HG03442 (cell line): ENCODE measurements at regions not wholly inside any gene's neighbourhood (a gene's known extent, or its start where the extent isn't known, plus 50 kb on each side); places are given as distances from the start of the nearest gene placed in this dataset.
"Not testable (repeated sequence)": the region's sequence is repeated elsewhere in the genome, so short reads cannot be mapped to it uniquely, and the experiment has no call there.

Source experiments
- ATAC-seq: cut with Tn5 transposase; IDR thresholded peaks from one replicate; pipeline ENCODE4 v1.9.1; 2021; ENCODE audit warnings: mild to moderate bottlenecking, moderate library complexity; ENCODE audit not compliant: unreplicated experiment

DNA sequence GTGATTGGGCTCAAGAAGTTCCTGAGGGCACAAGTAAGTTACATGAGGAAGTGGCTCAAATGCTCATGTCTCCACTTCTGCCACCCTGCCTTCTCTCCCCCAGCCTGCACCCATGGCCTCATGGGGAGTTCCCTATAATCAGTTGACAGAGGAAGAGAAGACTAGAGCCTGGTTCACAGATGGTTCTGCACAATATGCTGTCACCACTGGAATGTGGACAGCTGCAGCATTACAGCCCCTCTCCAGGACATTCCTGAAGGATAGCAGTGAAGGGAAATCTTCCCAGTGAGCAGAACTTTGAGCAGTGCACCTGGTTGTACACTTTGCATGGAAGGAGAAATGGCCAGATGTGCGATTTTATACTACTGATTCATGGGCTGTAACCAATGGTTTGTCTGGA, 352.3 kb downstream of the C12orf75 start:
- not testable (repeated sequence) for ATAC-seq

- not testable (repeated sequence) for ATAC-seq
These were observed 353.3 kb downstream of the C12orf75 start for GRCh38 chr12:105683836-105684235.

- no peak for ATAC-seq
These were observed 367.6 kb downstream of the C12orf75 start for GRCh38 chr12:105698075-105698474.

- no peak for ATAC-seq
These were observed 368.7 kb downstream of the C12orf75 start for GRCh38 chr12:105699209-105699608.

- ATAC-seq = no peak
These were observed 374.3 kb downstream of the C12orf75 start for GRCh38 chr12:105704787-105705186.

- ATAC-seq = no peak
These were observed 374.7 kb downstream of the C12orf75 start for GRCh38 chr12:105705235-105705634.

GRCh38 chr12:105705765-105706164, 375.3 kb downstream of the C12orf75 start:
- no peak for ATAC-seq

GRCh38 chr12:105706321-105706972, 376.0 kb downstream of the C12orf75 start:
- ATAC-seq = no peak

- no peak for ATAC-seq
These were observed 376.5 kb downstream of the C12orf75 start for GRCh38 chr12:105706973-105707334.

DNA sequence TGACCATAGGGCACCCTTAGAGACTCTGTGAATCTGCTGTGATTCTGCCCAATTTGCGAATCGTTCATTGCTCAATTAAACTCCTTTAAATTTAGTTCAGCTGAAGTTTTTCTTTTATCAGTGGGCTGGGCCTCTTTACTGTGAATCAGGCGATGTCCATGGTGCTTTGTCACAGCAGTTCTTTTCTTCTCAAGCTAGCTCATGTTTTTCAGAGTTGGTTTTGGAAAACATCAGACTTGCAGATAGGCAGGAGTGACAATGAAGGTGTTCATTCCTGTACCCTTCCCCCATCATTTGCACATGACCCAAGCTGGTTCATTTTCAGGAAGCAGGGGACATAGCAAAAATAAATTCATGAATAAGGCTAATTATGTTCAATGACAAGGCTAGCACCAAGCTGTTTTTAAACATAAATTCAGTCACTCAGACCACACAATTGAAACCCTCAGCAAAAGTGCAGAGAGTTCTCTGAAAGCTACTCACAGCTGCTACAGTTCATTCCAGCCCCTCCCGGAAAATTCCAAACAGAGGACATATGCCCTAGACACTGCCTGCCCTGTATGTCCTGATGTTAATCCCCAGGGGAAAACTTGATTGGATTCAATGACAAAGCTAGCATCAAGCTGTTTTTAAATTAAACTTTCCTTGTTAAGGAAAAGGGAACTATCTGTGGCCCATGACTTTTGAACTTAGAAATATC, 383.3 kb downstream of the C12orf75 start:
- ATAC-seq = no peak

DNA sequence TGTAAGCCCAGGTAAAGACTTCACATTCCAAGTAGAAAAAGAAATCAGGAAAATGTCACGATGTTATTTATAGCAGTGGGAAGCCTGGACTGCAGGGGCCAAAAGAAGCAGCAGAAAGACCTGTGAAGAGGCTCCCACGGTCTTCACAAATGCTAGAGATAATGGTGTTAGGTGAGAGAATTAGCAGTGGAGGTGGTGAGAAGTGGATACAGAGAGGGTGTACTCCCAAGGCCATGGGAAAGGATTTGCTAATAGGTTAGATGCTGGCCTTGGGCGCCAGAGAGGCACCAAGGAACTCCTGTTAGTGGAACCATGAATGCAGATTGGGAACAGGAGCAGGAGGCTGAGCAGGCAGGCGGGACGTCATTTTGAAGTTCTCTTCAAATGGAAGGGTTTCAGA, 386.1 kb downstream of the C12orf75 start:
- ATAC-seq = no peak

GRCh38 chr12:105721051-105721825, 390.7 kb downstream of the C12orf75 start:
- peak; percentile 58 for ATAC-seq

GRCh38 chr12:105721891-105722290, 391.4 kb downstream of the C12orf75 start:
- no peak for ATAC-seq

DNA sequence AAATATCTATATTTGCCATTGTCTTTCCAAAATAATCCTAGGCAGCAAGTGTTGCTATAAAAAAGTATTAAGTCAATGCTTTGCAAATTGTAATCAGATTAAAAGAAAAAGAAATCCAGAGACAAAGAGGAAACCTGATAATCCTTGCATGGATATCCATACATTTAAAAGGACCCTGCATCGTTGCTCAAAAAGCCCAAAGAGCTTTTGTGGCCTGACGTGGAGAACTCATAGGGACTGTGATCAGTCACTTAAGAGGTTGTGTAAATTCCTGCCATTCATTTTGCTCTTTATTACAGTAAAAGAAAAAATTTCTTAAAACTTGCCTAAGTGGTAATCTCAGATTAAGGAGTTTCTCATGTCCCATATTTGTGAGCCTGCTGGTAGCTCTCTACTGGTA, 392.6 kb downstream of the C12orf75 start:
- ATAC-seq = no peak

DNA sequence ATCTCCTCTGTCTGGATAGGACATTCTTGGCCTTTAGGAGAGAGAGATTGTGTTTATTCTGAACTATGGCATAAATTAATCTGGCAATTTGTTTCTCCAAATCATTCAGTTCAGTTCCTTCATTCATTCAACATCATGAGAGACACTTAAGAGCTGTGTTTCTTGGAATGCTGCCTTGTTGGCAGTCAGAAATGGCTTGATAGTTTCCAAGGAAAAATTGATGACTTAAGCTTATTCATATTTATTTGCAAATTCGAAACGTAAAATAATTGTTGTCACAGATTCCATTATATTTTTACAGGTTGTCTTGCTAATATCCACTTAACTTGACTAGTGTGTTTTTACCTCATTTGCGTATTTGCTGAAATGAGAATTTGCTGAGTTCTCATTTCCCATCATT, 393.0 kb downstream of the C12orf75 start:
- no peak for ATAC-seq

DNA sequence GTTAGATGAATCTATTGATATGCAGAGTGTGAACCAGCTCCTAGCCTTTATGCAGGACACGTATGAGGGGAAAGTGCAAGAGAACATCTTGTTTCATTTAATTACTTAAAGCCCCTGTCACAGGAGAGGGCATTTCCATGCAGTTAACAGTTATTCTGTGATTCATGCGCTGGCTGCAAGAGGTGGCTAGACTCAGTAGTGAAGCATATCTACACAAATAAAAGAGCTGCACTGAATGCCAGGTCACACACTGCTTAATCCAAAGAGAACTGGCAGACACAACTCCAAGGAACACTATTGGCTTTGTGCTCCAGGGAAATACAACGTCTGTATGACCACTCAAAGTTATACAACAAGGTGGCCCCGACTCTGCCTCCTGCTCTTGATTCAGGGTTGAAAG, 394.1 kb downstream of the C12orf75 start:
- no peak for ATAC-seq

GRCh38 chr12:105725054-105725453, 394.6 kb downstream of the C12orf75 start:
- no peak for ATAC-seq

DNA sequence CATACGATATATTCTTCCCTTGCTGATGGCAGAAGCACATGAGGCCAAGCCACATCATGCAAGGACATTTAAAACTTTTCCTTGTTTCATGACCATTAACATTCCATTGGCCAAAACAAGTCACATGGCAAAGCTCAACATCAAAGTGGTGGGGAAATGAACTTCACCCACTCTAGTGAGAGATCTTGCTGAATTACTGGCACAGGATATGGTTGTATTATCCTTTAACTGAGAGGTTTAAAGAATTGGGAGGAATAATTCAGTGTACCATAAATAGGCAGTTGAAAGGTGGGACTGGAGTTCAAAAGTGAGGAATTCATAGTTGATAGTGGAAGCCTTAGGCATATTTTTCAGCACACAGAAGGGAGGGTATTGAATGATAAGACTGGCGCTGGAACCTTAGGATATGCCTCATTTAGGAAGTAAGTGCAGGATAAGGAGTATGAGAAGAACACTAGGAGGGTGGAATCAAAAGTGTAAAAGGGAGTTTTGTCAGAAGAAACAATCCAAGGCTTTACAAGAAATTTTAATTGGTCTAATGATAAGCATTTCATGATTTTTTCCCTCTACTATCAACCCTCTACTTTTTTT, 398.8 kb downstream of the C12orf75 start:
- no peak for ATAC-seq

GRCh38 chr12:105729926-105730325, 399.4 kb downstream of the C12orf75 start:
- ATAC-seq = no peak

- no peak for ATAC-seq
These were observed 403.1 kb downstream of the C12orf75 start for GRCh38 chr12:105733579-105733978.

- ATAC-seq = no peak
These were observed 402.3 kb downstream of the NUAK1 start for GRCh38 chr12:105736498-105736897.

DNA sequence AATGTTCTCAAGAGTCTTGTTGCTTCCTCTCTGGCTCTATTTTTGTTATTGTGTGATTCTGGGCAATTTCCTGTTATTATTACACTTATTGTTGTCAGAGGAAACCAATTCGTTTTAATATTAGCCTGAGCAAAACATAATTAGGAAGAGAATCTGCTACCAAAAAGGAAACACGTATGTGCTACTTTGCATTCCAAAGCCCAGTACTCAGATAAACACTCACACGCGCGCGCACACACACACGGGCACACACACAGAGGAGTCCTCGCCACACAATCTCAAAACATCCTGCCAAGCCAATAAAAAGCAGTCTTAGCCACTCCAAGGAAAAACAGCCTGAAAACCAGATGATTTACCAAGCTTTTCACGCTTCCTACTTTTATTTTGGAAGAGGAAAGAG, 400.7 kb downstream of the NUAK1 start:
- no peak for ATAC-seq
